ENCODE measurements at regions not wholly inside any gene's neighbourhood (a gene's known extent, or its start where the extent isn't known, plus 50 kb on each side); places are given as distances from the start of the nearest gene placed in this dataset.

GRCh38 chr14:97773598-97773997 is 976.4 kb downstream of the VRK1 start:
- ChIA-PET CTCF (interaction anchor here (0.5 kb wide), 1 partner anchor 472 kb away, joined by 3 read pairs; no protein-coding TSS in a partner anchor), POLR2A (no interaction called here)
- H3K4me3 ChIP-seq (ENCODE audit: low read depth, low read length) = no peak overlapping the region
- H3K36me3 ChIP-seq (ENCODE audit: control insufficient read depth in 2 of 2, insufficient read depth in 1 of 2, low read length in 2 of 2) = no peaks in the 10 kb centered on the region
- H3K9me3 ChIP-seq (ENCODE audit: control insufficient read depth, insufficient read depth, low read depth, low read length) = no peaks in the 10 kb centered on the region
- no peak for TF ChIP-seq ZNF214 (tag by site-specific recombination; IDR thresholded peaks at IDR 0.05; ENCODE audit: borderline replicate concordance)
- no peak for TF ChIP-seq ZBTB49 (tag by site-specific recombination; IDR thresholded peaks at IDR 0.05; ENCODE audit: low read depth)
- TF ChIP-seq ZNF670 (tag by site-specific recombination; IDR thresholded peaks at IDR 0.05; ENCODE audit: low read depth) = no peak
- no peak for TF ChIP-seq IKZF3 (tag by site-specific recombination; IDR thresholded peaks at IDR 0.05)
- no peak for TF ChIP-seq ZNF324 (tag by site-specific recombination; IDR thresholded peaks at IDR 0.05)
- TF ChIP-seq TSHZ1 (tag by site-specific recombination; IDR thresholded peaks at IDR 0.05; ENCODE audit: borderline replicate concordance) = no peak
- no peak for TF ChIP-seq ZBTB1 (tag by site-specific recombination; IDR thresholded peaks at IDR 0.05)
- no peak for TF ChIP-seq ZBTB48 (tag by site-specific recombination; IDR thresholded peaks at IDR 0.05)
- no peak for TF ChIP-seq SP3 (tag by site-specific recombination; IDR thresholded peaks at IDR 0.05)
- TF ChIP-seq MZF1 (tag by site-specific recombination; IDR thresholded peaks at IDR 0.05; ENCODE audit: borderline replicate concordance) = no peak
- no peaks in the 10 kb centered on the region for H3K4me1 ChIP-seq (ENCODE audit: control insufficient read depth, insufficient read depth, low read length)
- no peak overlapping the region for H3K27ac ChIP-seq (ENCODE audit: extremely low read depth, low read depth, low read length)

- TF ChIP-seq ZNF639 (tag by site-specific recombination; IDR thresholded peaks at IDR 0.05) = no peak
- no peak for TF ChIP-seq ZBTB11 (tag by site-specific recombination; conservative IDR thresholded peaks at IDR 0.05; ENCODE audit: low read depth)
- TF ChIP-seq ZNF114 (tag by site-specific recombination; IDR thresholded peaks at IDR 0.05) = no peak
- no peak for TF ChIP-seq ZIC2 (tag by site-specific recombination; IDR thresholded peaks at IDR 0.05)
- TF ChIP-seq ZNF629 (tag by site-specific recombination; IDR thresholded peaks at IDR 0.05) = no peak
- no peak for TF ChIP-seq ZSCAN23 (tag by site-specific recombination; IDR thresholded peaks at IDR 0.05)
- no peak for TF ChIP-seq ZFHX2 (tag by site-specific recombination; conservative IDR thresholded peaks at IDR 0.05)
- TF ChIP-seq ZNF133 (tag by site-specific recombination; IDR thresholded peaks at IDR 0.05) = no peak
- TF ChIP-seq ZNF654 (tag by site-specific recombination; IDR thresholded peaks at IDR 0.05; ENCODE audit: low read depth) = no peak
- no peak for TF ChIP-seq MYNN (tag by site-specific recombination; IDR thresholded peaks at IDR 0.05; ENCODE audit: borderline replicate concordance)
- no peak for TF ChIP-seq HOXD13 (CRISPR knock-in tag; IDR thresholded peaks at IDR 0.05; ENCODE audit: borderline replicate concordance)
- TF ChIP-seq SALL2 (tag by site-specific recombination; IDR thresholded peaks at IDR 0.05; ENCODE audit: borderline replicate concordance) = no peak
- no peak for TF ChIP-seq ZNF341 (tag by site-specific recombination; IDR thresholded peaks at IDR 0.05; ENCODE audit: low read depth)
- Histone ChIP-seq H3K4me3 (ENCODE audit: low read depth, low read length) (no peak overlapping the region), H3K36me3 (ENCODE audit: control insufficient read depth in 2 of 2, insufficient read depth in 1 of 2, low read length in 2 of 2) (no peaks in the 10 kb centered on the region), H3K9me3 (ENCODE audit: control insufficient read depth, insufficient read depth, low read depth, low read length) (no peaks in the 10 kb centered on the region), H3K27ac (ENCODE audit: extremely low read depth, low read depth, low read length) (no peak overlapping the region), H3K4me1 (ENCODE audit: control insufficient read depth, insufficient read depth, low read length) (no peaks in the 10 kb centered on the region)
- POLR2A ChIA-PET = no interaction called here
- CTCF ChIA-PET = no interaction called here
Observed at GRCh38 chr14:97776890-97777558, 979.8 kb downstream of the VRK1 start.
